GM21515 (cell line): ENCODE measurements at regions not wholly inside any gene's neighbourhood (a gene's known extent, or its start where the extent isn't known, plus 50 kb on each side); places are given as distances from the start of the nearest gene placed in this dataset.

Experiments
- ATAC-seq: cut with Tn5 transposase; IDR thresholded peaks from one replicate; pipeline ENCODE4 v1.9.1; 2021; ENCODE audit not compliant: unreplicated experiment

DNA sequence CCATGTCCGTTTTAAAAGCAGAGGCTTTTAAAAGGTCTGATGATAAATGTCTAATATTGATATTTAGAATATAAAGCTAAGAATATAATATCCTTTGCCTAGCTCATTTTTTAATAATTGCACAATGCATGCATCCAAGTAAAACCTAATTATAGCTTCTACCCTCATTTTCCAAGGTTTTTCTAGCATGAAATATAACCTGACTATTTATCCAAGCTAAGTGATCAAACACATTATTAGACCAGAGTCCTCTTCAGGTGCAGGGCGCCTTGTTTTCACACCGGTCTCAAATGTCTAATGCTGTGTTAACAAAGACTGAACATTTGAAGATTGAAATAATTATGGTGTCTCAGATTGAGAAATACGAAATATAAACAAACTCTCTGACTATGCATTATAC lies 648.9 kb upstream of the CXADR start:
- ATAC-seq: no peak

DNA sequence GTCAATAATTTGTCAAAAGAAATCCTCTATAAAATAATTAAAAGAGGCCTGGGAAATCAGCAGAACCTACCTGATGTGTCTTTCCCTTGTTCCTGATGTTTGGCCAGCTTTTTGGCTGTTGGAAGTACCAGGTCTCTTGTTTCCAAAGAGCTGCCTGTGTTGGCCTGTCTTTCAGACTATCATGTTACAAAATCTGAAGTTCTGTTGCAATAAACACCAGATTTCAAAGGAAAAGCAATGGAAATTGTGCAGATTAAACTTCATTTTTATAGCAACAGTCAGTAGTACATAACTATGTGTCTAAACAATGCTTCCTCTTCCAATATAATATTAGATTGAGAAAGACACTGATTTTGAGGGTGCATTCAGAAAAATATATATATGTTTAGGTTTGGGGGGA lies 647.2 kb upstream of the CXADR start:
- no peak for ATAC-seq

DNA sequence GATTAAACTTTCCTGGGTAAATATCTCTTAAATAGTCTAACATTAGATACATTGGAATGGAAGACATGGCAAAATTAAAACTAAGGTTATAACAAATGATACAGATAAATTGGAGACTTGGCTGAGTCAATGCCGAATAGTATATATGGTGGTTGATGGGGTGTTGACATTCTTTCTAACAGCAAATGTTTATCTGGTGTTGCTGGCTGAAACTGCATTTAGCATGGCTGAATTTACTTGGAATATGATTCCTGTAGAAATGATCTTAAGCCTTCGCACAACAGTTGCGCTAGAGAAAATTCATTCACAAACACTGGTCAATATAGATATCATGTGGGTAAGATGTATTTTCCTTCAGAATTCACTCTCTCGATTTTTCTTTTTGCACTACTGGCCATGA lies 646.0 kb upstream of the CXADR start:
- no peak for ATAC-seq

DNA sequence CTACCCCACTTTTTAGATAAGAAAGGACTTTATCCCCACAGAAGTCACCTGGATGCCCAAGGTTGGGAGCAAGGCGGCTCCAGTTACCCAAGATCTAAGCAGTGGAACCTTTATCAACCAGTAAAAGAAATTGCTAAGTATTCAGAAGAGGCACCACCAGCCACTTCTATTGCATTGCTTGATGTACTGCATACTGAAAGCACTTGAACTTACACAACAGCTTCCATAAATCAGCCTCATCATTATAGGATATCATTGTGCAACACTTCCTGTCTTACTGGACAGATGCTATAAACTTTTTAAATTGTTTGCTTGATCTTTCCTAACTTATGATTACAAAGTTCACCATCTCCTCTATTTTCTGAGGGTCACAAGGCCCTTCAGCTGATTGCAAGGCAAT lies 642.7 kb upstream of the CXADR start:
- no peak for ATAC-seq

DNA sequence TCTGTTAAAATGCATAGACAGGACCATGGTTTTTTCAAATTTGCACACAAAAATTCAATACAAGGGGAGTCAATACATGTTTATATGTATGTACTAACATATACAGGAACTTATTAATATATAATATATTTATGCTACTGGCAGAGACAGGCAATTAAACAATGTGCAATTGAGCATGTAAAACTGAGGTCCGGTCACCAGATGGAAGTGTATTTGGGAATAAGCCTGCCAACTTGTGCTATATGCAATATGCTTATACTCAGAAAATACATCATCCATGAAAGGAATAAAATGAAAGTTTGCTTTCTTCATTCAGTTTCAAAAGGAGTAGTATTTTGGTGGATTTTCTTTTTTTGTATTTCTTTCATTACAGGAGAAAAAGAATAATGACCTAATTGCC lies 640.2 kb upstream of the CXADR start:
- no peak for ATAC-seq

DNA sequence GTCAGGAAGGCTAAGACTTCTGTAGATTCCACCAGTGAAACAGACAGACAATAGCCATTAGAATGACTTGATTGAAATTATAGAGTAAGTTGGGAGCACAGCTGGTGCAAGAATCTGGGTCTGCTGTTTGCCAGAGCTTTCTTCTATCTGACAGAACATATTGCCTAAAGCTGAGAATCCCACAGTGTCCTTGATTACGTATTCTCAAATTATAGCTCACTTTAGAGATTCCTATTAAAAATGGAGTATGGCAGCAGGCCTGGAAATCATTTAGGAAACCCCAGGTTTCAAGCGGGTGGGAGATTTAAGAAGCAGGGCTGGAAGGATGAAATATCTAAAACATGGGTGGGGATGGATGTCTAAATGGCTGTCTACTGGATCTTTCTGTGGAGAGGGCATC lies 639.7 kb upstream of the CXADR start:
- ATAC-seq: no peak

DNA sequence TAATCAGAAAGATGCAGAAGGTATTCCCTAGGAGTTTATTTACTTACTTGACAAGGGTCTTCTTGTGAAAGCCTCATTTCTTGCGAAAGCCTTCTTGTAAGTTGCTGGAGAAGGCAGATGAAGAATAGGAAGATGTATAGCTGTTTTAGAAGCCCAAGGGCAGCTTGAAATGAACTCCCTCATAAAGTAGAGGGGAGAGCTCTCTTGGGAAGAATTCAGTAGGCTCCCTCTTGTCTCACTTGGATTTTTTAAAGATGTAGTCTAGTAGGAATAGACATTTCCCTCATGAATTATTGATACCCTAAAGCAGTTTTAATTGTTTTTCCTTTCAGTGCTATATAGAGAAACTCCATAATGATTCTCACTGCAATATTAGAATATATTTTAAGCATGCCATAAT lies 639.2 kb upstream of the CXADR start:
- ATAC-seq: no peak

DNA sequence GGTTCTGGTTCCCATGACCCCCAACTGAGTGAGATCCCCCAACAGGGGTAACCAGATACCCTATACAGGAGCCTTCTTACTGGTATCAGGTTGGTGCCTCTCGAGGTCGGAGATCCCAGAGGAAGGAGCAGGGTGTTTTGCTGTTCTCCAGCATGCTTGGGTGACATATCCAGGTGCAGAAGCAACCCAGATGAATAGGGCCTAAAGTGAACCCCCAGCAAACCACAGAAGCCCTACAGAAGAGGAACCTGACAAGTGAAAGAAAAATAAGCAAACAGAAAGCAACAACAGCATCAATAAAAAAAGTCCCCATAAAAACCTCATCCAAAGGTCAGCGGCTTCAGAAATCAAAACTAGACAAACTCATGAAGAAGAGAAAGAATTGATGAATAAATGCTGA lies 633.4 kb upstream of the CXADR start:
- no peak for ATAC-seq

DNA sequence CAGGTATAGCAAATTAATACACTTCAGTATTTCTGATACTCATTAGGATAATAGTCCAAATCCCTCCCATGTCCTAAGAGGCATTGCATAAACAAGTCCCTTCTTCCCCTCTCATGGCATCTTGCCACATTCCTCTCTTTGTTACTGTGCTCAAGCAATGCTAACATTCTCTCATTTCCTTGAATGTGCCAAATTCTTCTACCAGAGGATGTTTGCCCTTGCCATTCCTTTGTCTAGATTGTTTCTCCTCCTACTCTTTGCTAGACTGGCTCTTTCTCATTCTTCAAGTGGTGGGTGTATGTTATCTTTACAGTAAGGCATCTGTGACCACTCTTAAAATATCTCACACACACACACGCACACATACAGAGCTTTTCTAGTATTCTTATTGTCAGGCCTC lies 621.0 kb upstream of the CXADR start:
- ATAC-seq: no peak

DNA sequence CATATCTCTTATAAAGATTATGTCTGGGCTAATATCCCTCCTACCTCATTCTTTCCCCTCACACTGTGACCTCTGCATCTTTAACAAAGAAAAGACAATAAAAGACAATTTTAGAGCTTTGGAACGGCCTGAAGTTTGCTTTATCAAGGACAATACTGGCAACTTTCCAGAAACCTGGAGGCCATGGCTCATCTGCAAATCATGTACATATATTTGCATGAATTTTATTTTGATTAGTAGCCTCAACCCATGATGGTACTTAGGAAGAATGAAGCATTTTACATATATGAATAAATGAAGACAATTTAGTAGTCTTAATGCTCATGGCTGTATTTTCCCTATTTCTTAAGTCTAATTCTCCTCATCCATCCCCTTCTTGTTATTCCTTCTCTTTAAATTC lies 612.2 kb upstream of the CXADR start:
- ATAC-seq: no peak

DNA sequence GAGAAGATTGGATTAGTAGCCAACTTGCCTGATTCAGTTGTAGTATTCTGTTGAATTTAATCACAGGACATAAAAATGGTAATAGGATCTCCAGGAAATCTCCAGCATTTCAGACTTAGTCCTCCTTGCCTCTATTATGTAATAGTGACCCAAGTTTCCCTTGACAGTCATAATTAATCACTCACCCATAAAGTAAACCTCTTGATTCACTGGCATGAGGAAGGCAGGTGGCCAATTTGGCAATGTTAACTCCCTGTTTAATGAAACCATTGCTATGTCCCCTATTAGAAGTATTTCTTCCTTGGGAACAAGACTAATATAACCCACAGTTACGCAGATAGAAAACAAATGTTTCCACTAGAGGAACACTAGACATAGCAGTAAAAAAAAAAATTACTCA lies 604.8 kb upstream of the CXADR start:
- ATAC-seq: no peak

DNA sequence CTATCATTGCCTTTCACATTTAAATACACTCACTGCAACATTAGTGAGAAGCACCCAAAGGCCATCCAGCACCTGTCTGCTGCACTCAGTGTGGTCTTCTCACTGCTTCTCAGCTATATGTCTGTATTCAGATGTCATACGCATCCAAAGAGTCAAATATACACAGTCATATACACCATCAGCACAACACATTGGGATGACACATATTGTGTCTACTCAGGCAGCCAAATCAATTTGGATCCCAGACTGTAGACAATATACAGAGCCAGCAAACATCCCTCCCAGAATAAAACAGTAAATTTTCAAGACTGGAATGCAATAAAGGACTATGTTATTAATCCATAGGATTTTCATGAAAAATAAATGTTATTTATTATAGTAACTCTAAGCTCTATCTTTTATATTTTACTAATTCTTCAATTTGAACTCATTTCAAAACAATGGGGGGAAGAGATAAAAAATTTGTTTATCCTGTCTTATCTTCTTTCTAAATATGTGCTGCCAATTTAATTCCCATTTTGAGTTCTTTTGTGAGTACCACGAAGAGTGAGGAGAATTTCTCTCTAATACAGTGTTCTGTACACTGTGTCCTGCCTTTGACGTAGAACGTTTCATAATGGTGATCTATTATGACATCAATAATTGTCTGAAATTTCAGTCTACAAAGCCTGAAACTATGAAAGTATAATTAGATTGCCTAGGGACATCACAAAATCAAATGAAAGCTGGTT lies 602.2 kb upstream of the CXADR start:
- ATAC-seq: no peak

DNA sequence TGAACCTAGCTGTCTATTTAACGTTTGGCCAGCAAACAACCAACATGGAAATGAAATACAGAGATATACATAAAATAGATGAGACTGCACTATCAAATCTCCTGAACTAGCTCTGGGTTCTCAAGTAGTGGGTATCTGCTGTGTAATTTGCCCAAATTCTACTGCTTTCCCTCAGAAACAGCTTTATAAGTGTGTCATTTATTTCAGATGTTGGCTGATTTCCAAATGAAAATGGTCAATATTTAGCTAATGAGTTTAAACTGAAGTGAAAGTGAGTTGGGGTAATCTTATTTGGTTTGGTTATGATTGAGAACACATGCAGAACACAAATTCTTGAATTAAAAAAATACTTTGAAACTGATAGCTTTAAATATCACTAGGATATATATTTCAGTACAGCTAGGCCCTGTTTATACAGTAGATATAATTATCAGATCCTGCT lies 601.7 kb upstream of the CXADR start:
- ATAC-seq: no peak

DNA sequence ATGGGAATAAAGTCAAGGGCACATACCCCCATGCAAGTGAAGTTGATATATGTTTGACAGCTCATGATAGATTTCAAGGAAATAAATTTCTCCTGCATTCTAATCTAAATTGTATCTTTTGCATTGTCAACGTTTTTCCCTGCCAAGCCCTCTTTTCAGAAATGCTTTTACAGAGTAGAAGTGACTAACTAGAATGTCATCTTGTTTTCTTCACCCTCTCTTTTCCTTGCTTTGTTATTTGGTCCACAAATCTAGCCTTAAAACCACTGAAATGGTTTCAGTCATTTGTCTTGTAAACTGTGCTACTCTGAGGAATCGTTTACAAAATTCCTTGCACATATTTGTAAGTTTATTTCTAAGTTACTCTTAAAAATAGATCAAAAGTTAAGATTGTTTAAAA lies 600.8 kb upstream of the CXADR start:
- no peak for ATAC-seq

DNA sequence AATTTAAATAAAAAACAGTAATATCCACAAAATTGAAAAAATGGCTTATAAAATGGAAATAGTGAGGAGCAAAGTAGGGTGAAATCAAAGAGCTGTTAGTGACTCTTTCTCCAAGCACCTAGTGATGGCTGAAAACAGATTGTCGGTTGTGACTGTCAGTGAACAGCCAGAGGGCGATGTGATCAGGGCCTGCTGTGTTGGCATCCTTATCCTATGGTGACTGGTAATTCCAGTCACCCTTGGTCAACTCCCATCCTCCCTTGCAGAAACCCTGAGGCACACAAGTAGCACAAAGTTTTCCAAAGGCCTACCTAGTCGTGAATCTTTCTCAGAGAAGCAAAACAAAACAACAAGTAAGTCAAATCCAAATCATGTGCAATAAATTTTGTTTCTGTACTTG lies 599.8 kb upstream of the CXADR start:
- no peak for ATAC-seq

DNA sequence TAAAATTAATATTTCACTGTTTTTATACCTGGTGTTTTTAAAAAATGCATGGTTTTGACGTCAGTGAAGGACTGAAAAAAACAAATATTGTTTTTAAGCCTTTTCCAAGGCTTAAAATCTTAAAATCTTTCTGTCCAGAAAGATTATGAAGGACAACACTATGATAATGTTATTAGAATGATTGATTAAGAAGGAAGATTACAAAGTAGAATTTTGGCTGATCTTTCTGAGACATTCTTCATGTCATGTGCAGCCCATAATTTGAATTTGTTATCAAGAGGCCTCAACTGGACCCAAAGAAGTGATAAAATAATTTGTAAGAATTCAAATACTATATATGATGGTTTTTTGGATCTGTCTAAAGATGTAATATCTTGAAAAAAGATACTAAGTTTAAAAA lies 584.4 kb upstream of the CXADR start:
- no peak for ATAC-seq

DNA sequence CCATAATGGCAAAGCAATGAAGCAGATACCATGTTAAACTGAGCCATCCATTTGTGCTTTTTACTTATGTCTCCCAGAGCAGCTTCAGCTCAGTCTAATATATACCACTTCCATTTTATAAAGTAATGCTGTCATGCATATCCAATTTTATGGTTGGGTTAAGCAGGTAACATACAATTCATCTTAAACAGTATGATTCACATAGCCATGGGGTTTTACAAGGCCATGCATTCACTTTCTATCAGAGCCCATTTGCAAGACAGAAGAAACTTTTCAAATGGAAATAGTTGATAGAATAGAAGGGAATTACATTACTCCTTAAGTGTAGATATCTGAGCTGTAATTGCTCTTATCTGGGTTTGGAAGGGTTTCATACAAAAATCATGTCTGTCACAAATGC lies 580.5 kb upstream of the CXADR start:
- no peak for ATAC-seq

DNA sequence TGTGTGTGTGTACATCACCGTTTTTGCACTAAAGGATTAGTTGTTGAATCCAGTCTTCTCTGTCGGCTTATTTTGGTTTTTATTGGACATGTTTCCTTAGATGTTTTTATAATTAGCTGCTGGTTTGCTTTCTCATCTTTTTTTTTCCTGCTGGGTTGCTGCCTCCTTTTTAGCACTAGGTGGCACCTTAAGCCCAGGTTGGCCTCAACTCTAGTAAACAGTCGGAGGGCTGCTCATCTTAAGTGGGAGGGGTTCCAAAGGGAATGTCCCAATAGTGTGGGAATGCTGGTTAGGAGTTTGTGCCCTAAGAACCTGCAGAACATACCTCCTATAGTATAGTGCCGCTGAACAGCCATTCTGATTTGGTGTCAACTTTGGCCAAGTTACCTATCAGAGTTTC lies 570.1 kb upstream of the CXADR start:
- no peak for ATAC-seq

DNA sequence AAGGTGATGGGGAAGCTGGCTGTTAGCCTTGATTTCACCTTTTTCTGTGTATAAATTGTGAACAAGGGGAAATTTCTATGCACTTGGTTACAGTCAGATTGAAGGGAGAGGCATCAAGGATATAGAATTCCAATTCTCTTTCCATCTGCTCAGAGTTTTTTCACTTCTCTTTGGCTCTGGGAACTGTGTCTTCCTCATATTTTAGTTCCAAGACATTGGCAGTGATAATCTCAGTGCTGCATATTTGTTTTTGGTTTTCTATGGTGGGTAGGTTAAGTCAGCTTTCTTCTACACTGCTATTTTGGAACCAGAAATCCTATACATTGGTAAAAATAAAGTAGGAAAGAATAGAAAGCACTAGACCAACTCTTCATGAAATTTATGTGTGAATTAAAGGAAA lies 569.6 kb upstream of the CXADR start:
- ATAC-seq: no peak

DNA sequence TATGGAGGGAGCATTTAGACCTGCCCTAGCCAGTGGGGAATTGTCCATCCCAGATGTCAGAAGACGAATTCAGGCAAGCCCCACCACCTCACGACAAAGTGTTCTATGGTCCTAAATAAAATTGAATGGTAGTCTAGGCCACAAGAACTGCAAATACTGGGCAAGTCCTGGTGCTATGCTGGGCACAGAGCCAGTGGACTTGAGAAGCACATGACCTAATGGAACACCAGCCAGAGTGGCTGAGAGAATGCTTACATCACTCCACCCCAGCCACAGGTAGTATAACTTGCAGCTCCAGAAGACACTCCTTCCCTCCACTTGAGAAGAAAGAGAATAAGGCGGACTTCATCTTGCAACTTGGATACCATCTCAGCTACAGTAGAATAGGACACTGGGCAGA lies 567.3 kb upstream of the CXADR start:
- ATAC-seq: no peak

DNA sequence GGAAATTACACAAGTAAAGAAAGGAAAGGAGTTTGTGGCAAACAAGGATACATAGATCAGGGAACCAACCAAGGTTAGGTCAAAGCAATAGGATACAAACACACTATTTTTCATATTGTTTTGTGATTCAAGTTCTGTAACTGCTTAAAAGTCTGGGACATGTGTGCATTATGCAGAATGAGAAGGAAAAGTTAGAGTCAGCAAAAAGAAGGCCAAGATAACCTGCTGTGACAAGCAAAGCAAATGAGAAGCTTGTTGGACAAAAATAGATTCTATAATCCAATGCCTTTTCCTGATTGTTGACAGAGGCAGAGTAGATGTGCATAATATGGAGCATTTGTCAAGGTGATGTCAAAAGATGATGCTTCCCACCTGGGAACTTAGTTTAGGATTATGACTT lies 556.0 kb upstream of the CXADR start:
- no peak for ATAC-seq

DNA sequence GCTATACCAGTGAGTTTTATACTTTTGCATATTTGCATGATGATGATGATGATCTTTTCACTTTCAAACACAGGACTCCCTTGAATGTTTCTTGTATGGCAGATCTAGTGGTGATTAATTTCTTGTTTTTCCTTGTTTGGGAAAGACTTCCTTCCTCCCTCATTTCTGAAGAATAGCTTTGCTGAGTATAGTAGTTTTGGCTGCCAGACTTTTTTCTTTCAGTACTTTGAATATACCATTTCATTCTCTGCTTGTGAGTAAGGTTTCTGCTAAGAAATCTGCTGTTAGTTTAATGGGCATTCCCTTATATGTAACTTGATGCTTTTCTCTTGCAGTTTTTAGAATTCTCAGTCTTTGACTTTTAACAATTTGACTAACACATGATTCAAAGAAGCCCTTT lies 547.4 kb upstream of the CXADR start:
- no peak for ATAC-seq

DNA sequence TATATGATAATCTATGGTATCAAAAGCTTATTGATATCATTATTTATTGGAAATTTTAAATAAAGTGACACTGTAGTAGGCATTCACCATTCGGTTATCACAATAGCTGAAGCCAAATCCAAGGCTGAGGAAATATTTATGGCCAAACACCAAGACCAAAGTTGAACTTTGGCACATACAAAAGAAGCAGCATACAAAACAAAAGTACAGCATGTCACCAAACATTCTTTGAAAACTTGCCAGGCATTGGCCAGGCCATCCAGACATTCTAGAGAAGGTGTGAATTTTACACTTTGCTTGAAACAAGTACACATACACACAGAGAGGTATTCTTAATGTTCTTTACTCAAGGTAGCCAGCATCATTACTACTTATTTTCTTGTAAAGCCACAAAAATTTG lies 544.4 kb upstream of the CXADR start:
- ATAC-seq: no peak

DNA sequence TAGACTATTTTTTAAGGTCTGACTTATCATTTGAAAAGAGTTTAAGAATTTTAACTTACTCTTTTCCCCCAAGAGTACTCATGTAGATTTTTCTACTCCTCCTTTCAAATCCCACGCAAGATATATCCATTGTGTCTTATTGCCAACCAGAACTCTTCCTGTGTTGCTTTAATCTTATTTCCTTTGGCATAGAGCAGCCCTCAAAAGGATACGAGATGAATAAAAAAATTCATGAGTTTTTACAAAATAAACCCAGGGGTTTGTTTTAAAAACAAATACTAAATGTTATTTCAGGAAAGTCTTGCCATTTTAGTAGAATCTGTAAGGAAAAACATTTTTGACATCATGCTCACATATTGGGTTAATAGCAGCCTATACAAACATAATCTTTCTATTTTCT lies 543.2 kb upstream of the CXADR start:
- ATAC-seq: no peak
